ENCODE measurements at regions not wholly inside any gene's neighbourhood (a gene's known extent, or its start where the extent isn't known, plus 50 kb on each side); places are given as distances from the start of the nearest gene placed in this dataset.

DNA sequence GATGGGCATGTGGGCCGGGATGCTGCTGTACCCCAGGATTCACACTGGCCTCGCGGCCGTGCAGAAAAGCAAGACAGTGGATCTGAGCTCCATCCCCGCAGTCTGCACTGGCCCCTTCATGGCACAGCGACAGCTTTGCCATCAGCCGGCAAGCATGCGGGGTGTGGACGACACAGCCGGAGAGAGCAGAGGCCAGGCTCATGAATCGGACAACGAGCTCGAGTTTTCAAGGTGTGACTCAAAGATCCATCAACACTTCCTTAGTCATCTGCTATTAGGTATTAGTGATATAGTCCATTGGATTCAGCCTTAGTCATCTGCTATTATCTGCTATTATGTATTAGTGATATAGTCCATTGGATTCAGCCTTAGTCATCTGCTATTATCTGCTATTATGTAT, 254.7 kb downstream of the KLF6 start:
- intact Hi-C loops (cut with DNase I): no loop called here
- Histone ChIP-seq H3K36me3 (no peaks in the 10 kb centered on the region), H3K27me3 (no peaks in the 10 kb centered on the region), H3K9me3 (no peaks in the 10 kb centered on the region), H3K27ac (no peak overlapping the region), H3K4me1 (no peaks in the 10 kb centered on the region), H3K4me3 (no peak overlapping the region)
- TF ChIP-seq, protein P1, sequence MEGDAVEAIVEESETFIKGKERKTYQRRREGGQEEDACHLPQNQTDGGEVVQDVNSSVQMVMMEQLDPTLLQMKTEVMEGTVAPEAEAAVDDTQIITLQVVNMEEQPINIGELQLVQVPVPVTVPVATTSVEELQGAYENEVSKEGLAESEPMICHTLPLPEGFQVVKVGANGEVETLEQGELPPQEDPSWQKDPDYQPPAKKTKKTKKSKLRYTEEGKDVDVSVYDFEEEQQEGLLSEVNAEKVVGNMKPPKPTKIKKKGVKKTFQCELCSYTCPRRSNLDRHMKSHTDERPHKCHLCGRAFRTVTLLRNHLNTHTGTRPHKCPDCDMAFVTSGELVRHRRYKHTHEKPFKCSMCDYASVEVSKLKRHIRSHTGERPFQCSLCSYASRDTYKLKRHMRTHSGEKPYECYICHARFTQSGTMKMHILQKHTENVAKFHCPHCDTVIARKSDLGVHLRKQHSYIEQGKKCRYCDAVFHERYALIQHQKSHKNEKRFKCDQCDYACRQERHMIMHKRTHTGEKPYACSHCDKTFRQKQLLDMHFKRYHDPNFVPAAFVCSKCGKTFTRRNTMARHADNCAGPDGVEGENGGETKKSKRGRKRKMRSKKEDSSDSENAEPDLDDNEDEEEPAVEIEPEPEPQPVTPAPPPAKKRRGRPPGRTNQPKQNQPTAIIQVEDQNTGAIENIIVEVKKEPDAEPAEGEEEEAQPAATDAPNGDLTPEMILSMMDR (IDR thresholded peaks at IDR 0.05): no peak
- DNase-seq: peak in 2 of 4 donors; percentile 51 to 61
- no peak for ATAC-seq

DNA sequence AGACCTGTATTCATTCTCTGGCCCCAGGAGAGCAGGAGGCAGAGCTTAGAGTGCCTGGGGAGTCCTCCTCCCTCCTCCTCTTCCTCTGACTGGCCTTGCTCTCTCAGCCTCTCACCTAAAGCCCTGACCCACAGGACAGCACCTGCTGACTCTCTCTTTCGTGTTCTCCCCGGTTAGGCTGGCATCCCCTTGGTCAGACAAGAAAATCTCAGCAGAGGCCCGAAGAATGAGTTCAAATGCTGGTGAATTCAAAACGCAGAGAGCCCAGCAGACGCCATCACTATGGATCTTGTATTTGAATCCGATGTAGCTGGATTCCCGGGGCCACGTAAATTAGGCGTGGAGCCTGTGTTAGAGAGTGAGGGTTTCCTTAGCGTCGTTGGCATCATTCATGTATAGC, 255.3 kb downstream of the KLF6 start:
- Histone ChIP-seq H3K4me1 (no peaks in the 10 kb centered on the region), H3K4me3 (no peak overlapping the region), H3K9me3 (no peaks in the 10 kb centered on the region), H3K27ac (no peak overlapping the region), H3K36me3 (no peaks in the 10 kb centered on the region), H3K27me3 (no peaks in the 10 kb centered on the region)
- DNase-seq (no peak), ATAC-seq (no peak)
- intact Hi-C loops (cut with DNase I): no loop called here
- TF ChIP-seq, protein P1 (IDR thresholded peaks at IDR 0.05): no peak

DNA sequence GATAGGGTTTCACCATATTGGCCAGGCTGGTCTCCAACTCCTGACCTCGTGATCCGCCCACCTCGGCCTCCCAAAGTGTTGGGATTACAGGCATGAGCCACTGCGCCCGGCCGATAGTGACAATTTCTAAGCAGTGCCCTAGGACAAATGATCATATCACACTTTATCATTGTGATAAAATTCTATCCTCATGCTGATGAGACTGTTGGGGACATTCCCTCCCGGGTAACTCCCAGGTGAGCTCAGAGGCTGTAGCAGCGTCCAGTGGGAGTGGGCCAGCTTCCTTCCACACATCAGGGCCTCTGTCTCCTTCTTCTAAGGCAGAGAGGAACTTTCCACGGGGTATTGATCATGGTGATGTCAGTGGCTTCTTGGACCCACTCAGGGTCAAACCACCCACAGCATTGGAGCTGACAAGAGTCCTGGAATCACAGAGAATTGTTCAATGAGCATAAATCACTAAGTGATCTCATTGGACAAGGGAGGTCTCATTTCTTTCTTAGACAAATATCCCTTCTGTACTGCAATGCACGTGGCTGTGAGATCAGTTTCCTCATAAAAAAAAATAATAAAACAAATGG, 256.1 kb downstream of the KLF6 start:
- intact Hi-C loops (cut with DNase I): no loop called here
- TF ChIP-seq, protein P1 (IDR thresholded peaks at IDR 0.05): no peak
- Histone ChIP-seq H3K4me1 (no peaks in the 10 kb centered on the region), H3K27me3 (no peaks in the 10 kb centered on the region), H3K9me3 (no peaks in the 10 kb centered on the region), H3K36me3 (no peaks in the 10 kb centered on the region), H3K27ac (no peak overlapping the region), H3K4me3 (no peak overlapping the region)
- ATAC-seq (no peak), DNase-seq (no peak)

- H3K27ac ChIP-seq: no peak overlapping the region
- ATAC-seq (no peak), DNase-seq (no peak)
- H3K36me3 ChIP-seq: no peaks in the 10 kb centered on the region
- H3K4me1 ChIP-seq: no peaks in the 10 kb centered on the region
- no peaks in the 10 kb centered on the region for H3K9me3 ChIP-seq
- intact Hi-C loops (cut with DNase I): no loop called here
- TF ChIP-seq, protein P1 (IDR thresholded peaks at IDR 0.05): no peak
- no peak overlapping the region for H3K4me3 ChIP-seq
- H3K27me3 ChIP-seq: no peaks in the 10 kb centered on the region
Observed at GRCh38 chr10:3528271-3528670, 256.7 kb downstream of the KLF6 start.

GRCh38 chr10:3527869-3528268, 257.1 kb downstream of the KLF6 start:
- intact Hi-C loops (cut with DNase I): no loop called here
- DNase-seq (no peak), ATAC-seq (no peak)
- H3K4me1 ChIP-seq: no peaks in the 10 kb centered on the region
- peak overlapping the region in 1 of 2 donors; percentile 53 for H3K27ac ChIP-seq
- no peaks in the 10 kb centered on the region for H3K9me3 ChIP-seq
- no peak overlapping the region for H3K4me3 ChIP-seq
- TF ChIP-seq, protein P1 (IDR thresholded peaks at IDR 0.05): no peak
- H3K36me3 ChIP-seq: no peaks in the 10 kb centered on the region
- H3K27me3 ChIP-seq: no peaks in the 10 kb centered on the region
